ENCODE measurements at regions not wholly inside any gene's neighbourhood (a gene's known extent, or its start where the extent isn't known, plus 50 kb on each side); places are given as distances from the start of the nearest gene placed in this dataset.

GRCh38 chr1:239918634-239919033 lies 173.0 kb upstream of the FMN2 start:
- Histone ChIP-seq H3K4me1 (ENCODE audit: low read length) (peaks cover 17% of the 10 kb centered on the region), H3K79me2 (ENCODE audit: low read length) (no peaks in the 10 kb centered on the region), H3K9ac (ENCODE audit: low read length) (no peak overlapping the region), H3K36me3 (replicated peaks; ENCODE audit: low read depth, low read length) (no peaks in the 10 kb centered on the region), H3K27ac (ENCODE audit: low read length) (no peak overlapping the region), H4K20me1 (ENCODE audit: insufficient read depth, low read length) (no peaks in the 10 kb centered on the region), H2AFZ (ENCODE audit: low read depth, low read length) (no peak overlapping the region), H3K27me3 (ENCODE audit: low read depth, low read length) (no peaks in the 10 kb centered on the region), H3K4me3 (ENCODE audit: low read length) (no peak overlapping the region), H3K4me2 (ENCODE audit: low read length) (no peak overlapping the region), H3K9me3 (ENCODE audit: insufficient read depth, low read length) (no peaks in the 10 kb centered on the region)
- TF ChIP-seq EZH2phosphoT487 (IDR thresholded peaks at IDR 0.05; ENCODE audit: low read depth) (no peak), CTCF (IDR thresholded peaks at IDR 0.05; ENCODE audit: low read depth, low read length) (no peak)

GRCh38 chr1:239920214-239920613 lies 171.5 kb upstream of the FMN2 start:
- Histone ChIP-seq H3K4me3 (ENCODE audit: low read length) (no peak overlapping the region), H3K4me1 (ENCODE audit: low read length) (peaks cover 3% of the 10 kb centered on the region), H3K27ac (ENCODE audit: low read length) (no peak overlapping the region), H3K27me3 (ENCODE audit: low read depth, low read length) (no peaks in the 10 kb centered on the region), H3K79me2 (ENCODE audit: low read length) (no peaks in the 10 kb centered on the region), H3K4me2 (ENCODE audit: low read length) (no peak overlapping the region), H3K9me3 (ENCODE audit: insufficient read depth, low read length) (no peaks in the 10 kb centered on the region), H2AFZ (ENCODE audit: low read depth, low read length) (no peak overlapping the region), H3K9ac (ENCODE audit: low read length) (no peak overlapping the region), H3K36me3 (replicated peaks; ENCODE audit: low read depth, low read length) (no peaks in the 10 kb centered on the region), H4K20me1 (ENCODE audit: insufficient read depth, low read length) (no peaks in the 10 kb centered on the region)
- TF ChIP-seq EZH2phosphoT487 (IDR thresholded peaks at IDR 0.05; ENCODE audit: low read depth) (no peak), CTCF (IDR thresholded peaks at IDR 0.05; ENCODE audit: low read depth, low read length) (no peak)

- TF ChIP-seq EZH2phosphoT487 (IDR thresholded peaks at IDR 0.05; ENCODE audit: low read depth), result no peak
- TF ChIP-seq CTCF (IDR thresholded peaks at IDR 0.05; ENCODE audit: low read depth, low read length), result no peak
- Histone ChIP-seq H3K4me1 (ENCODE audit: low read length) (no peaks in the 10 kb centered on the region), H3K9me3 (ENCODE audit: insufficient read depth, low read length) (no peaks in the 10 kb centered on the region), H3K79me2 (ENCODE audit: low read length) (no peaks in the 10 kb centered on the region), H3K9ac (ENCODE audit: low read length) (no peak overlapping the region), H3K27me3 (ENCODE audit: low read depth, low read length) (no peaks in the 10 kb centered on the region), H4K20me1 (ENCODE audit: insufficient read depth, low read length) (no peaks in the 10 kb centered on the region), H3K36me3 (replicated peaks; ENCODE audit: low read depth, low read length) (no peaks in the 10 kb centered on the region), H3K4me3 (ENCODE audit: low read length) (no peak overlapping the region), H2AFZ (ENCODE audit: low read depth, low read length) (no peak overlapping the region), H3K27ac (ENCODE audit: low read length) (no peak overlapping the region), H3K4me2 (ENCODE audit: low read length) (no peak overlapping the region)
Measured at GRCh38 chr1:239922778-239923522, 168.7 kb upstream of the FMN2 start.

- Histone ChIP-seq H3K9ac (ENCODE audit: low read length) (no peak overlapping the region), H3K36me3 (replicated peaks; ENCODE audit: low read depth, low read length) (no peaks in the 10 kb centered on the region), H2AFZ (ENCODE audit: low read depth, low read length) (no peak overlapping the region), H3K9me3 (ENCODE audit: insufficient read depth, low read length) (no peaks in the 10 kb centered on the region), H4K20me1 (ENCODE audit: insufficient read depth, low read length) (no peaks in the 10 kb centered on the region), H3K79me2 (ENCODE audit: low read length) (no peaks in the 10 kb centered on the region), H3K4me1 (ENCODE audit: low read length) (no peaks in the 10 kb centered on the region), H3K4me3 (ENCODE audit: low read length) (no peak overlapping the region), H3K27ac (ENCODE audit: low read length) (no peak overlapping the region), H3K27me3 (ENCODE audit: low read depth, low read length) (no peaks in the 10 kb centered on the region), H3K4me2 (ENCODE audit: low read length) (no peak overlapping the region)
- no peak for TF ChIP-seq EZH2phosphoT487 (IDR thresholded peaks at IDR 0.05; ENCODE audit: low read depth)
- TF ChIP-seq CTCF (IDR thresholded peaks at IDR 0.05; ENCODE audit: low read depth, low read length), result no peak
Measured at GRCh38 chr1:239924741-239925350, 166.8 kb upstream of the FMN2 start.
